ENCODE measurements at regions not wholly inside any gene's neighbourhood (a gene's known extent, or its start where the extent isn't known, plus 50 kb on each side); places are given as distances from the start of the nearest gene placed in this dataset.
"Not testable (repeated sequence)": the region's sequence is repeated elsewhere in the genome, so short reads cannot be mapped to it uniquely, and the experiment has no call there.

DNA sequence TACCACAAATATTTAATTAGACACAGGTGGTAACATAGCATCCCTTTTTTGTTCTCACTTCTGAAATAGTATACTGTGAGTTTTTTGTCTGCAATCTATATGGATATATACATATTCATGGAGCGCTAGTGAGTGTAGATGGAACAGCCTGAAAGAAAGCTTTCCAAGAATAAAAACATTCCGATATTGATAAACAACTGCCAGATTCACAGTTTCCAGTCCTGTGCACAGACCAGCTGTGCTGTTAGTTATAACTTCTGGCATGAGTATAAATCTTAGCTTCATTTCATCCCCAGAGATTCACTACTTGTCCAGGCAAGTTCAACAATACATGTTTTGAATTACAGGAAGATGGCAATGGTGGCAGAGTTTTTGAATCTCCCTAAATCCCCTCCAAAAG lies 467.1 kb upstream of the STEAP1 start:
- Histone ChIP-seq H3K27me3 (ENCODE audit: insufficient read depth, poor library complexity, severe bottlenecking) (no peaks in the 10 kb centered on the region), H3K4me3 (replicated peaks; ENCODE audit: insufficient read depth, low read length) (no peak overlapping the region), H3K27ac (replicated peaks) (no peak overlapping the region)
- no peak for DNase-seq (ENCODE audit: low read depth in 1 of 2, low spot score in 1 of 2)
- no peak for TF ChIP-seq CTCF (IDR thresholded peaks at IDR 0.05; ENCODE audit: insufficient read depth, low read length)
- TF ChIP-seq, protein P1, sequence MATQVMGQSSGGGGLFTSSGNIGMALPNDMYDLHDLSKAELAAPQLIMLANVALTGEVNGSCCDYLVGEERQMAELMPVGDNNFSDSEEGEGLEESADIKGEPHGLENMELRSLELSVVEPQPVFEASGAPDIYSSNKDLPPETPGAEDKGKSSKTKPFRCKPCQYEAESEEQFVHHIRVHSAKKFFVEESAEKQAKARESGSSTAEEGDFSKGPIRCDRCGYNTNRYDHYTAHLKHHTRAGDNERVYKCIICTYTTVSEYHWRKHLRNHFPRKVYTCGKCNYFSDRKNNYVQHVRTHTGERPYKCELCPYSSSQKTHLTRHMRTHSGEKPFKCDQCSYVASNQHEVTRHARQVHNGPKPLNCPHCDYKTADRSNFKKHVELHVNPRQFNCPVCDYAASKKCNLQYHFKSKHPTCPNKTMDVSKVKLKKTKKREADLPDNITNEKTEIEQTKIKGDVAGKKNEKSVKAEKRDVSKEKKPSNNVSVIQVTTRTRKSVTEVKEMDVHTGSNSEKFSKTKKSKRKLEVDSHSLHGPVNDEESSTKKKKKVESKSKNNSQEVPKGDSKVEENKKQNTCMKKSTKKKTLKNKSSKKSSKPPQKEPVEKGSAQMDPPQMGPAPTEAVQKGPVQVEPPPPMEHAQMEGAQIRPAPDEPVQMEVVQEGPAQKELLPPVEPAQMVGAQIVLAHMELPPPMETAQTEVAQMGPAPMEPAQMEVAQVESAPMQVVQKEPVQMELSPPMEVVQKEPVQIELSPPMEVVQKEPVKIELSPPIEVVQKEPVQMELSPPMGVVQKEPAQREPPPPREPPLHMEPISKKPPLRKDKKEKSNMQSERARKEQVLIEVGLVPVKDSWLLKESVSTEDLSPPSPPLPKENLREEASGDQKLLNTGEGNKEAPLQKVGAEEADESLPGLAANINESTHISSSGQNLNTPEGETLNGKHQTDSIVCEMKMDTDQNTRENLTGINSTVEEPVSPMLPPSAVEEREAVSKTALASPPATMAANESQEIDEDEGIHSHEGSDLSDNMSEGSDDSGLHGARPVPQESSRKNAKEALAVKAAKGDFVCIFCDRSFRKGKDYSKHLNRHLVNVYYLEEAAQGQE (IDR thresholded peaks at IDR 0.05; ENCODE audit: insufficient replicate concordance, low read depth), result no peak
- TF ChIP-seq SPI1 (IDR thresholded peaks at IDR 0.05; ENCODE audit: borderline replicate concordance, low read depth), result no peak
- TF ChIP-seq GABPA (IDR thresholded peaks at IDR 0.05; ENCODE audit: low read depth), result no peak
- no peak for TF ChIP-seq POLR2AphosphoS5 (IDR thresholded peaks at IDR 0.05; ENCODE audit: low read depth)

- H3K4me3 ChIP-seq (replicated peaks; ENCODE audit: insufficient read depth, low read length), result no peak overlapping the region
- no peak for DNase-seq (ENCODE audit: low read depth in 1 of 2, low spot score in 1 of 2)
- H3K27ac ChIP-seq (replicated peaks), result no peak overlapping the region
- TF ChIP-seq POLR2AphosphoS5 (IDR thresholded peaks at IDR 0.05; ENCODE audit: low read depth), result no peak
- TF ChIP-seq, protein P1 (IDR thresholded peaks at IDR 0.05; ENCODE audit: insufficient replicate concordance, low read depth), result no peak
- no peak for TF ChIP-seq CTCF (IDR thresholded peaks at IDR 0.05; ENCODE audit: insufficient read depth, low read length)
- no peak for TF ChIP-seq GABPA (IDR thresholded peaks at IDR 0.05; ENCODE audit: low read depth)
- no peak for TF ChIP-seq SPI1 (IDR thresholded peaks at IDR 0.05; ENCODE audit: borderline replicate concordance, low read depth)
- no peaks in the 10 kb centered on the region for H3K27me3 ChIP-seq (ENCODE audit: insufficient read depth, poor library complexity, severe bottlenecking)
Measured at GRCh38 chr7:89695241-89695640, 459.0 kb upstream of the STEAP1 start.

DNA sequence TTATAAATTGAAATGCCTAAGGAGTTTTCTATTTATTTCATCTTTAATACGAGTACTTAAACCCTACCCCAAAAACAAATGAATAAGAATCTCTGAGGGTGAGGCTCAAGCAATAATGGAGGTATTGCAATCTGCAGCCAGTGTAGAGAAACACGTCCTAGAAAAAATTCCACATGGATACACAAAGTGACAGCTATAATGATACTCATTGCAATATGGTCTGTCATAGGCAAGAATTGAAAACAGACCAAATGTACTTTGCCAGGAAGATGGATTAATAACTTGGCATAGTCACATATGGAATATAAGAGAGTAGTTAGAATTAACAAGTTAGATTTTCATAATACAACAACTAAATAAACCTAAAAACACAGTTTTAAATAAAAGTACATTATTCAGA lies 440.1 kb upstream of the STEAP1 start:
- Histone ChIP-seq H3K27ac (replicated peaks) (no peak overlapping the region), H3K4me3 (replicated peaks; ENCODE audit: insufficient read depth, low read length) (no peak overlapping the region)
- TF ChIP-seq CTCF (IDR thresholded peaks at IDR 0.05; ENCODE audit: insufficient read depth, low read length) (no peak), POLR2AphosphoS5 (IDR thresholded peaks at IDR 0.05; ENCODE audit: low read depth) (no peak), GABPA (IDR thresholded peaks at IDR 0.05; ENCODE audit: low read depth) (no peak), SPI1 (IDR thresholded peaks at IDR 0.05; ENCODE audit: borderline replicate concordance, low read depth) (no peak)
- TF ChIP-seq, protein P1 (IDR thresholded peaks at IDR 0.05; ENCODE audit: insufficient replicate concordance, low read depth), result no peak

DNA sequence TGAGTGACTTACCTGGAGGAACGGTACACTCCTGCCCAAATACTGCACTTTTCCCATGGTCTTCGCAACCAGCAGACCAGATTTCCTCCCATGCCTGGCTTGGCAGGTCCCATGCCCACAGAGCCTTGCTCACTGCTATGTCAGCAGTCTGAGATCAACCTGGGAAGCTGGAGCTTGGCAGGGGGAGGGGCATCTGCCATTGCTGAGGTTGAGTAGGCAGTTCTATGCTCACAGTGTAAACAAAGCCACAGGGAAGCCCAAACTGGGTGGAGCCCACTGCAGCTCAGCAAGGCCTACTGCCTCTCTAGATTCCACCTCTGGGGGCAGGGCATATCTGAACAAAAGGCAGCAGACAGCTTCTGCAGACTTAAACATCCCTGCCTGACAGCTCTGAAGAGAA lies 435.3 kb upstream of the STEAP1 start:
- not testable (repeated sequence) for DNase-seq (ENCODE audit: low read depth in 1 of 2, low spot score in 1 of 2); H3K27me3 ChIP-seq (ENCODE audit: insufficient read depth, poor library complexity, severe bottlenecking); H3K27ac ChIP-seq (replicated peaks); H3K4me3 ChIP-seq (replicated peaks; ENCODE audit: insufficient read depth, low read length)

More for the DNA sequence above, 440.1 kb upstream of the STEAP1 start:
- no peaks in the 10 kb centered on the region for H3K27me3 ChIP-seq (ENCODE audit: insufficient read depth, poor library complexity, severe bottlenecking)
- DNase-seq (ENCODE audit: low read depth in 1 of 2, low spot score in 1 of 2), result no peak
